H1 (cell line): ENCODE measurements at regions not wholly inside any gene's neighbourhood (a gene's known extent, or its start where the extent isn't known, plus 50 kb on each side); places are given as distances from the start of the nearest gene placed in this dataset.
A peak's percentile ranks its signal among the peaks of the same experiment; 100 is the strongest.
"Not testable (repeated sequence)": the region's sequence is repeated elsewhere in the genome, so short reads cannot be mapped to it uniquely, and the experiment has no call there.

Experiments used
- CTCF ChIA-PET: fragments of 300-600 bp; sonication (Branson Sonifier 250); formaldehyde crosslinking; loops from one replicate; lab custom pipeline; 2021; ENCODE audit not compliant: partially characterized antibody; lab: Charles Lee
- POLR2A ChIA-PET: fragments of 300-600 bp; sonication (Branson Sonifier 250); formaldehyde crosslinking; loops from one replicate; lab custom pipeline; 2021; ENCODE audit warnings: inconsistent platforms; ENCODE audit not compliant: partially characterized antibody; lab: Charles Lee
- DNase-seq, 2 experiments: peaks; one replicate each; pipeline versions ENCODE4 v3.0.0 to v3.0.0-alpha.2; 2010 to 2022; ENCODE audit warnings: low spot score in 2 of 2, low read depth in 1 of 2, mixed read lengths in 1 of 2
- FAIRE-seq: peaks from 2 replicates; lab custom pipeline; 2011; peaks lifted over from hg19 to GRCh38; lab: Jason Lieb, UNC
- H2AFZ ChIP-seq: 2 replicates; pipeline ENCODE4 v1.8.1; 2012; ENCODE audit warnings: low read length, inconsistent platforms
- H2AK5ac ChIP-seq: 2 replicates; pipeline ENCODE4 v1.6.1; 2013; ENCODE audit warnings: low read depth, low read length
- H2BK120ac ChIP-seq: replicated peaks from 2 replicates; pipeline ENCODE3; 2013; ENCODE audit warnings: low read depth, low read length, inconsistent platforms
- H2BK12ac ChIP-seq: 2 replicates; pipeline ENCODE4 v1.6.1; 2013; ENCODE audit warnings: low read depth, low read length
- H2BK15ac ChIP-seq: 2 replicates; pipeline ENCODE4 v1.6.1; 2013; ENCODE audit warnings: low read length
- H2BK20ac ChIP-seq: 2 replicates; pipeline ENCODE4 v1.6.1; 2013; ENCODE audit warnings: low read length
- H2BK5ac ChIP-seq: 2 replicates; pipeline ENCODE4 v1.6.1; 2013; ENCODE audit warnings: low read depth, low read length
- H3K14ac ChIP-seq: 2 replicates; pipeline ENCODE4 v1.6.1; 2013; ENCODE audit warnings: inconsistent platforms; ENCODE audit not compliant: insufficient read length
- H3K18ac ChIP-seq: 2 replicates; pipeline ENCODE4 v1.6.1; 2013; ENCODE audit warnings: low read length; ENCODE audit errors: extremely low read depth
- H3K23ac ChIP-seq: 2 replicates; pipeline ENCODE4 v1.6.1; 2013; ENCODE audit warnings: inconsistent platforms; ENCODE audit not compliant: insufficient read length
- H3K23me2 ChIP-seq: 2 replicates; pipeline ENCODE4 v1.6.1; 2013; ENCODE audit warnings: low read depth, low read length
- H3K27ac ChIP-seq: 2 replicates; pipeline ENCODE4 v1.6.1; 2011; ENCODE audit warnings: low read depth, low read length, inconsistent platforms
- H3K27me3 ChIP-seq, 4 experiments: replicated peaks in 1 of 4; 1 replicate in 1 of 4; 2 replicates in 3 of 4; pipeline versions ENCODE4 v1.6.1 to v1.8.1; 2011 to 2013; ENCODE audit warnings: low read length in 3 of 4, mild to moderate bottlenecking in 3 of 4, inconsistent platforms in 2 of 4, mixed read lengths in 2 of 4, moderate library complexity in 1 of 4; ENCODE audit not compliant: control insufficient read depth in 3 of 4, insufficient read depth in 3 of 4; ENCODE audit errors: extremely low read depth in 1 of 4
- H3K36me3 ChIP-seq, 4 experiments: 2 replicates each; pipeline versions ENCODE4 v1.6.1 to v1.8.1; 2011 to 2013; ENCODE audit warnings: mild to moderate bottlenecking in 4 of 4, low read length in 3 of 4, moderate library complexity in 2 of 4, control low read depth in 1 of 4, inconsistent platforms in 1 of 4; ENCODE audit not compliant: insufficient read depth in 4 of 4, control insufficient read depth in 2 of 4
- H3K4ac ChIP-seq: replicated peaks from 2 replicates; pipeline ENCODE3; 2013; ENCODE audit warnings: low read length, low read depth, mixed read lengths, inconsistent platforms; ENCODE audit not compliant: insufficient read length
- H3K4me1 ChIP-seq, 4 experiments: replicated peaks in 1 of 4; 1 replicate in 1 of 4; 2 replicates in 3 of 4; pipeline versions ENCODE4 v1.6.1 to v1.8.1; 2011 to 2013; ENCODE audit warnings: low read length in 3 of 4, inconsistent platforms in 2 of 4, mixed read lengths in 1 of 4; ENCODE audit not compliant: insufficient read depth in 4 of 4, control insufficient read depth in 3 of 4
- H3K4me2 ChIP-seq, 2 experiments: 2 replicates each; pipeline versions ENCODE4 v1.6.1 to v1.8.1; 2011 to 2013; ENCODE audit warnings: low read depth in 2 of 2, low read length in 2 of 2, control low read depth in 1 of 2, inconsistent platforms in 1 of 2, mild to moderate bottlenecking in 1 of 2; ENCODE audit not compliant: insufficient read depth in 1 of 2
- H3K4me3 ChIP-seq, 4 experiments: fragments of 200-600, 300-600 bp in 1 of 4; sonication (generic), shearing (Covaris generic), sonication (Bioruptor Twin) in 1 of 4; 2 replicates each; pipeline versions ENCODE4 v1.5.1 to v1.8.1; 2011 to 2016; ENCODE audit warnings: low read length in 4 of 4, low read depth in 3 of 4, control low read depth in 2 of 4, inconsistent platforms in 2 of 4, mild to moderate bottlenecking in 2 of 4, mixed read lengths in 1 of 4, moderate library complexity in 1 of 4; ENCODE audit not compliant: insufficient read depth in 2 of 4; ENCODE audit errors: extremely low read depth in 1 of 4
- H3K56ac ChIP-seq: replicated peaks from 2 replicates; pipeline ENCODE3; 2013; ENCODE audit warnings: low read depth, mild to moderate bottlenecking, mixed read lengths, low read length, inconsistent platforms; ENCODE audit not compliant: insufficient read length
- H3K79me1 ChIP-seq: 2 replicates; pipeline ENCODE4 v1.6.1; 2013; ENCODE audit warnings: low read depth, low read length, control low read depth
- H3K79me2 ChIP-seq, 2 experiments: 2 replicates each; pipeline versions ENCODE4 v1.6.1 to v1.8.1; 2012 to 2013; ENCODE audit warnings: low read length in 2 of 2, mild to moderate bottlenecking in 2 of 2, inconsistent platforms in 1 of 2; ENCODE audit not compliant: insufficient read depth in 2 of 2, control insufficient read depth in 1 of 2
- H3K9ac ChIP-seq, 4 experiments: replicated peaks in 1 of 4; 1 replicate in 1 of 4; 2 replicates in 3 of 4; pipeline versions ENCODE4 v1.6.1 to v1.8.1; 2011 to 2013; ENCODE audit warnings: low read depth in 3 of 4, low read length in 3 of 4, control low read depth in 2 of 4, mild to moderate bottlenecking in 2 of 4, moderate library complexity in 2 of 4, inconsistent platforms in 1 of 4; ENCODE audit errors: extremely low read depth in 1 of 4
- H3K9me3 ChIP-seq, 2 experiments: 2 replicates each; pipeline versions ENCODE4 v1.6.1 to v1.8.1; 2012 to 2013; ENCODE audit warnings: mild to moderate bottlenecking in 2 of 2, moderate library complexity in 2 of 2, control low read depth in 1 of 2, inconsistent platforms in 1 of 2, low read depth in 1 of 2, low read length in 1 of 2, mixed read lengths in 1 of 2; ENCODE audit not compliant: insufficient read depth in 2 of 2
- H4K20me1 ChIP-seq, 2 experiments: replicated peaks in 1 of 2; 2 replicates each; pipeline versions ENCODE3 to v1.8.1; 2011 to 2013; ENCODE audit warnings: inconsistent platforms in 2 of 2, low read length in 2 of 2, mild to moderate bottlenecking in 1 of 2; ENCODE audit not compliant: insufficient read depth in 2 of 2, control insufficient read depth in 1 of 2
- H4K5ac ChIP-seq: 2 replicates; pipeline ENCODE4 v1.6.1; 2013; ENCODE audit warnings: low read length, low read depth, mixed read lengths, inconsistent platforms; ENCODE audit not compliant: insufficient read length
- H4K8ac ChIP-seq: 2 replicates; pipeline ENCODE4 v1.8.0; 2013; ENCODE audit warnings: mild to moderate bottlenecking, moderate library complexity, low read length, inconsistent platforms; ENCODE audit not compliant: insufficient read depth; ENCODE audit errors: extremely low read depth
- H4K91ac ChIP-seq: replicated peaks from 2 replicates; pipeline ENCODE3; 2013; ENCODE audit warnings: low read length, mixed read lengths, inconsistent platforms; ENCODE audit not compliant: insufficient read length
- WGBS, 2 experiments: shearing (Covaris generic) in 1 of 2; methylation state at CpG; one replicate each; pipeline versions ENCODE4 v1.1.6 to v1.1.7; 2013 to 2015; ENCODE audit warnings: low lambda C conversion rate in 2 of 2, mixed read lengths in 2 of 2, inconsistent platforms in 1 of 2, low coverage in 1 of 2, missing lambda C conversion rate in 1 of 2; ENCODE audit not compliant: insufficient replicate concordance in 2 of 2, insufficient coverage in 1 of 2, insufficient read length in 1 of 2; ENCODE audit errors: extremely low coverage in 1 of 2, missing lambda C conversion rate in 1 of 2; 5-methylcytosine and 5-hydroxymethylcytosine counted together

DNA sequence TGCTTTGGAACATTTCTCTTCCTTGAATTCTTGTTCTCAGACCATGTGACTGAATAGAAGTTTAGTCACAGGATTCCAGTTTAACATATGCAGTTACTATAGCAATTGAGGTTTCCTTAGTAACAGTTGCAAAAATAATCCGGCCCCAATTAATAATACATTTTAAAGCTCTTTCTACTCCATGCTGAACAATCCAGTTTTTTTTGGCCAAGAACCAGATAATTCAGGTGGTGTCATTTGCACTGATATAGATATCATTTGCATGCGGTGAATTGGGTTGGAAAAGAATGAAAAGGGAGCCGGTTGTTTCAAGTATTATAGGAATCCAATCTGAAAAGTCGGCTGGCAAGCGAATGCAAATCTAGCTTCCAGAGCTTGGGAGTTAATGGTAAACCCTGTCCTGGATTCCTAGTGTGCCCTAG lies 3073.1 kb downstream of the RPIA start:
- FAIRE-seq, H3K4me2 ChIP-seq, CTCF ChIA-PET, H3K23me2 ChIP-seq, H4K20me1 ChIP-seq, H3K9ac ChIP-seq, H3K23ac ChIP-seq, H3K4ac ChIP-seq, H2BK5ac ChIP-seq, H3K4me3 ChIP-seq, H2BK12ac ChIP-seq, H3K36me3 ChIP-seq, H3K18ac ChIP-seq, H4K91ac ChIP-seq, H2BK15ac ChIP-seq, H2BK20ac ChIP-seq, H2AK5ac ChIP-seq, H3K27ac ChIP-seq, H4K8ac ChIP-seq, H2AFZ ChIP-seq, H3K27me3 ChIP-seq, POLR2A ChIA-PET, H3K14ac ChIP-seq, H3K56ac ChIP-seq, H3K79me2 ChIP-seq, DNase-seq, H2BK120ac ChIP-seq, H3K4me1 ChIP-seq, H3K79me1 ChIP-seq, H4K5ac ChIP-seq: not testable (repeated sequence)
- WGBS, 2 experiments: 90% methylated on average over 5 of the region's 5 CpGs; no CpG with 5 or more reads in 1 of the 2 experiments
- peaks cover 9 to 61% of the 10 kb centered on the region in 2 experiments; a peak in 3 of 4 replicates for H3K9me3 ChIP-seq

DNA sequence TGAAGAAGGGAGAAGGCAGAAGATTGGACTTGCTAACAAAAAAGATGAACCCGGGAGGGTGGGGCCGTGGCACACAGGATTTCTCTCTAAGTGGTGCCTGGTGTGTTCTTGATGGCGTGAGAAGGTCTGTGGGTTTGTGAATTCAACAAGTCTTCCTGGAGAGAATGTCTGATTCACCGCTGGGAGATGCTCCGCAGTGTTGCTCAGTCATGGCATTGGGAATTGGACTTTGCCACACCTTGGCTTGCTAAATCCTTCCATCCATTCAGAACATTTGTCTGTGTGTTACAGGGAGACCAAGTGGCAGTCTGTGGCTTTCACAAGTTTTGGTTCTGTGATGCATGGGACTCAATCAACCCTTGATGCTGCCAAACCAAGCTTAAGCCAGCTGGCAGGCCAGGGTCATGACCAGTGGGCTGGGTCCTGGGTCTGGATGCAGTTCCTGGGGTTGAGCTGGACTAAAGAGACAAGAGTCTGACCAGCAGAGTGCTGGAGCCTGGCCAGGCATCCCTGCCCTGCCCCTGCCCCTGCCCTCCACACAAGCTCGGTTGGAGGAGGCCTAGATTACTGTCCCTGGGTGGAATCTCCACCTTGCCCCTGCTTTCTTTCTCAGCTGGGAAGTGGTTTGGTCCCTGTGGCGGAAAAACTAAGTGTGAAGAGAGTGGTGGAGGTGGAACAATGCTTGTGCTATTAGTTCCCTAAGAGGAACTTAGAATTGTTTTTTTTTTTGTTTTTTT lies 3073.7 kb downstream of the RPIA start:
- DNase-seq, CTCF ChIA-PET, H4K5ac ChIP-seq, H3K27ac ChIP-seq, H2BK20ac ChIP-seq, H3K27me3 ChIP-seq, H2BK5ac ChIP-seq, H3K4ac ChIP-seq, H3K79me1 ChIP-seq, H4K20me1 ChIP-seq, H3K4me1 ChIP-seq, H3K23ac ChIP-seq, H2BK12ac ChIP-seq, H3K36me3 ChIP-seq, POLR2A ChIA-PET, H3K9ac ChIP-seq, H2BK15ac ChIP-seq, H3K23me2 ChIP-seq, H3K18ac ChIP-seq, H3K56ac ChIP-seq, H4K91ac ChIP-seq, H2AK5ac ChIP-seq, H3K14ac ChIP-seq, H2BK120ac ChIP-seq, H3K4me2 ChIP-seq, H3K79me2 ChIP-seq, H2AFZ ChIP-seq, H3K4me3 ChIP-seq, H4K8ac ChIP-seq: not testable (repeated sequence)
- WGBS, 2 experiments: 77% methylated on average over 4 of the region's 7 CpGs; no CpG with 5 or more reads in 1 of the 2 experiments
- peak; percentile 91 for FAIRE-seq
- H3K9me3 ChIP-seq: peaks cover 9 to 67% of the 10 kb centered on the region in 2 experiments; a peak in 3 of 4 replicates
